Gastroesophageal sphincter (tissue), 3 donors: ENCODE measurements at regions not wholly inside any gene's neighbourhood (a gene's known extent, or its start where the extent isn't known, plus 50 kb on each side); places are given as distances from the start of the nearest gene placed in this dataset.
"Not testable (repeated sequence)": the region's sequence is repeated elsewhere in the genome, so short reads cannot be mapped to it uniquely, and the experiment has no call there.

Experiments used
- EP300 ChIP-seq: sonication (generic); formaldehyde crosslinking; IDR thresholded peaks from one replicate; pipeline ENCODE4 v1.6.1; 2017; ENCODE audit warnings: antibody characterized with exemption, mild to moderate bottlenecking
- TF ChIP-seq, protein P1 (sequence below), 4 experiments: fragments of 200-600 bp in 2 of 4; fragments of 450-650 bp in 2 of 4; sonication (generic) in 1 of 4; IDR thresholded peaks; one replicate each; pipeline ENCODE4 v1.5.1; 2017 to 2019; ENCODE audit warnings: antibody characterized with exemption in 4 of 4, mild to moderate bottlenecking in 2 of 4, moderate library complexity in 2 of 4

DNA sequence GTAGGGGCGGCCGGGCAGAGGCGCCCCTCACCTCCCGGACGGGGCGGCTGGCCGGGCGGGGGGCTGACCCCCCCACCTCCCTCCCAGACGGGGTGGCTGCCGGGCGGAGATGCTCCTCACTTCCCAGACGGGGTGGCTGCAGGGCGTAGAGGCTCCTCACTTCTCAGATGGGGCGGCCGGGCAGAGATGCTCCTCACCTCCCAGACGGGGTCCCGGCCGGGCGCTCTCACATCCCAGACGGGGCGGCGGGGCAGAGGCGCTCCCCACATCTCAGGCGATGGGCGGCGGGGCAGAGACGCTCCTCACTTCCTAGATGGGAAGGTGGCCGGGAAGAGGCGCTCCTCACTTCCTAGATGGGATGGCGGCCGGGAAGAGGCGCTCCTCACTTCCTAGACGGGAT, 232.2 kb upstream of the PRDM1 start:
- not testable (repeated sequence) for TF ChIP-seq EP300
- TF ChIP-seq, protein P1, sequence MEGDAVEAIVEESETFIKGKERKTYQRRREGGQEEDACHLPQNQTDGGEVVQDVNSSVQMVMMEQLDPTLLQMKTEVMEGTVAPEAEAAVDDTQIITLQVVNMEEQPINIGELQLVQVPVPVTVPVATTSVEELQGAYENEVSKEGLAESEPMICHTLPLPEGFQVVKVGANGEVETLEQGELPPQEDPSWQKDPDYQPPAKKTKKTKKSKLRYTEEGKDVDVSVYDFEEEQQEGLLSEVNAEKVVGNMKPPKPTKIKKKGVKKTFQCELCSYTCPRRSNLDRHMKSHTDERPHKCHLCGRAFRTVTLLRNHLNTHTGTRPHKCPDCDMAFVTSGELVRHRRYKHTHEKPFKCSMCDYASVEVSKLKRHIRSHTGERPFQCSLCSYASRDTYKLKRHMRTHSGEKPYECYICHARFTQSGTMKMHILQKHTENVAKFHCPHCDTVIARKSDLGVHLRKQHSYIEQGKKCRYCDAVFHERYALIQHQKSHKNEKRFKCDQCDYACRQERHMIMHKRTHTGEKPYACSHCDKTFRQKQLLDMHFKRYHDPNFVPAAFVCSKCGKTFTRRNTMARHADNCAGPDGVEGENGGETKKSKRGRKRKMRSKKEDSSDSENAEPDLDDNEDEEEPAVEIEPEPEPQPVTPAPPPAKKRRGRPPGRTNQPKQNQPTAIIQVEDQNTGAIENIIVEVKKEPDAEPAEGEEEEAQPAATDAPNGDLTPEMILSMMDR (IDR thresholded peaks at IDR 0.05): not testable (repeated sequence)
